GM10266 (cell line): ENCODE measurements at regions not wholly inside any gene's neighbourhood (a gene's known extent, or its start where the extent isn't known, plus 50 kb on each side); places are given as distances from the start of the nearest gene placed in this dataset.
"Not testable (repeated sequence)": the region's sequence is repeated elsewhere in the genome, so short reads cannot be mapped to it uniquely, and the experiment has no call there.

ENCODE experiments used
- DNase-seq: peaks from one replicate; pipeline ENCODE4 v3.0.0; 2012; ENCODE audit errors: extremely low spot score
- CTCF ChIP-seq: IDR thresholded peaks from 2 replicates; pipeline ENCODE4 v1.5.1; 2012; ENCODE audit warnings: mild to moderate bottlenecking, low read depth; ENCODE audit not compliant: control insufficient read depth, insufficient read depth; ENCODE audit errors: missing control alignments

- DNase-seq, result no peak
- TF ChIP-seq CTCF, result no peak
Observed at GRCh38 chr7:69052447-69052846, 545.8 kb upstream of the AUTS2 start.

- no peak for TF ChIP-seq CTCF
Observed at GRCh38 chr7:69060516-69060915, 537.8 kb upstream of the AUTS2 start.

GRCh38 chr7:69062020-69062765 lies 536.1 kb upstream of the AUTS2 start:
- TF ChIP-seq CTCF, result no peak
- no peak for DNase-seq

More at GRCh38 chr7:69060516-69060915, 537.8 kb upstream of the AUTS2 start:
- DNase-seq, result no peak

- no peak for TF ChIP-seq CTCF
- DNase-seq, result no peak
Observed at GRCh38 chr7:69067397-69067796, 530.9 kb upstream of the AUTS2 start.

- TF ChIP-seq CTCF, result no peak
- DNase-seq, result no peak
Observed at GRCh38 chr7:69070476-69070875, 527.8 kb upstream of the AUTS2 start.

- no peak for DNase-seq
- TF ChIP-seq CTCF, result no peak
Observed at GRCh38 chr7:69076566-69076965, 521.7 kb upstream of the AUTS2 start.

GRCh38 chr7:69078997-69079769 lies 519.1 kb upstream of the AUTS2 start:
- DNase-seq, result no peak
- no peak for TF ChIP-seq CTCF

GRCh38 chr7:69087281-69087680 lies 511.0 kb upstream of the AUTS2 start:
- not testable (repeated sequence) for DNase-seq
